Heart right ventricle (tissue), 16 donors: ENCODE measurements at regions not wholly inside any gene's neighbourhood (a gene's known extent, or its start where the extent isn't known, plus 50 kb on each side); places are given as distances from the start of the nearest gene placed in this dataset.

Experiments
- ATAC-seq, 8 donors: fragments of 200-7000 bp; cut with Tn5 transposase; one replicate each; pipeline ENCODE4 v1.9.1; 2020; ENCODE audit warnings: mild to moderate bottlenecking in 8 of 8, moderate library complexity in 8 of 8, moderate number of reproducible peaks in 1 of 8
- DNase-seq, 2 donors: peaks; one replicate each; pipeline ENCODE4 v3.0.0-alpha.2; 2020
- H3K27ac ChIP-seq, 10 donors: fragments of 200-600 bp; sonication (generic) in 2 of 10; one replicate each; pipeline versions ENCODE4 v1.5.0 to v1.8.0; 2020 to 2022; ENCODE audit warnings: mild to moderate bottlenecking in 3 of 10
- H3K27me3 ChIP-seq, 7 donors: fragments of 200-600 bp; one replicate each; pipeline ENCODE4 v1.8.0; 2021 to 2022; ENCODE audit warnings: mild to moderate bottlenecking in 2 of 7
- H3K36me3 ChIP-seq, 9 donors: fragments of 200-600 bp; sonication (generic) in 1 of 9; one replicate each; pipeline versions ENCODE4 v1.5.0 to v1.8.0; 2020 to 2022; ENCODE audit warnings: mild to moderate bottlenecking in 2 of 9
- H3K4me1 ChIP-seq, 9 donors: fragments of 200-600 bp; sonication (generic) in 1 of 9; one replicate each; pipeline versions ENCODE4 v1.5.0 to v1.8.0; 2020 to 2022; ENCODE audit warnings: mild to moderate bottlenecking in 4 of 9
- H3K4me3 ChIP-seq, 10 donors: fragments of 200-600 bp; sonication (generic) in 2 of 10; one replicate each; pipeline versions ENCODE4 v1.5.0 to v1.8.0; 2020 to 2022; ENCODE audit warnings: mild to moderate bottlenecking in 7 of 10, moderate library complexity in 2 of 10
- H3K9me3 ChIP-seq, 11 donors: fragments of 200-600 bp in 10 of 11; sonication (generic) in 2 of 11; one replicate each; pipeline versions ENCODE4 v1.5.0 to v1.8.0; 2013 to 2022; ENCODE audit warnings: mild to moderate bottlenecking in 2 of 11, control low read depth in 1 of 11, moderate library complexity in 1 of 11
- WGBS, 2 donors: extraction: QIAGEN DNeasy Blood & Tissue Kit; methylation state at CpG; one replicate each; pipeline ENCODE4 v1.1.7; 2013; ENCODE audit warnings: inconsistent platforms in 1 of 2; 5-methylcytosine and 5-hydroxymethylcytosine counted together
- intact Hi-C, 10 donors: fragments of 100-400 bp; cut with DNase I; formaldehyde crosslinking; loops; one replicate each; pipeline versions ENCODE4 v1.11.1 to v1.14.2; 2022
- TF ChIP-seq, protein P1 (sequence below), 9 donors: fragments of 200-600 bp; sonication (generic) in 2 of 9; IDR thresholded peaks; one replicate each; pipeline versions ENCODE4 v1.5.0 to v1.8.0; 2021 to 2022; ENCODE audit warnings: antibody characterized with exemption in 9 of 9, mild to moderate bottlenecking in 5 of 9, moderate library complexity in 1 of 9
- donor health status: Arrhythmogenic right ventricular cardiomyopathy.
- donor health status: ischemic (EF 13 %, LVEDD 7.1; RV severe dilation, severe dysfunction).
- donor health status: healthy with polysubstance abuse.
- donor health status: DM: no; HTN: yes; CAD: no.
- donor health status: DM: no; HTN: no; CAD: no.
- donor health status: ischemic (EF 25% LVEDD 6.9; RV normal size, moderate dysfunction).
- donor health status: ischemic (EF 25% LVEDD 5.7; RV mildly dilated, moderate dysfunction).
- donor health status: healthy.
- donor health status: DM: yes; HTN: yes; CAD: no.
- donor health status: Ischemic cardiomyopathy.
- donor health status: ischemic (EF 35%, LVEDD 5.7; RV mildly dilated, moderate dysfunction).
- donor health status: nonischemic (EF 11% LVEDD 7.7; RV severe dilation, severe dysfunction).
- donor health status: DM: yes; HTN: yes; CAD: no.
- donor health status: PGD.
- donor health status: ischemic (EF 29% LVEDD 5.4; RV normal size, mild dysfunction).
- donor health status: nonischemic (EF 23%, LVEDD 6.1; RV moderate dilation, normal function).

DNA sequence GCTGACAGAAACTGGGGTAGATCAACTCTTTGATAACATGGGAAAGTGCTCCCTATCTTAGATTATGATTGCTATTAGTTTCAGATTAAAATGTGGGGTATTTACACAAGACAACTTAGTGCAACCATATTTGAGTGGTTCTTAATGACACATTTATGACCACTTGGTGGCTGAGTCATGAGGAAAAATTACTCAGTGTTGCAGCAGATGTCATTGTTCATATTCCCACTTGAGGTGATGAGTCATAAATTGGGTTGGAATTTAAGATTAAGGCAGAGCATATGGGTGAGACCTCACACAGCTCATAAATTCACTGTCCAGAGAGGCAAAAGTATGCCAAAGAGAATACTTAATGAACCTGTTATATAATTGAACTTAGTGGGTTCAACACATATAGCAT is 408.3 kb downstream of the DMRT2 start:
- DNase-seq (no peak), ATAC-seq (peak in 1 of 8 donors; percentile 76)
- Histone ChIP-seq H3K4me1 (no peaks in the 10 kb centered on the region), H3K27me3 (no peaks in the 10 kb centered on the region), H3K4me3 (no peak overlapping the region), H3K9me3 (no peaks in the 10 kb centered on the region), H3K27ac (no peak overlapping the region), H3K36me3 (no peaks in the 10 kb centered on the region)
- TF ChIP-seq, protein P1, sequence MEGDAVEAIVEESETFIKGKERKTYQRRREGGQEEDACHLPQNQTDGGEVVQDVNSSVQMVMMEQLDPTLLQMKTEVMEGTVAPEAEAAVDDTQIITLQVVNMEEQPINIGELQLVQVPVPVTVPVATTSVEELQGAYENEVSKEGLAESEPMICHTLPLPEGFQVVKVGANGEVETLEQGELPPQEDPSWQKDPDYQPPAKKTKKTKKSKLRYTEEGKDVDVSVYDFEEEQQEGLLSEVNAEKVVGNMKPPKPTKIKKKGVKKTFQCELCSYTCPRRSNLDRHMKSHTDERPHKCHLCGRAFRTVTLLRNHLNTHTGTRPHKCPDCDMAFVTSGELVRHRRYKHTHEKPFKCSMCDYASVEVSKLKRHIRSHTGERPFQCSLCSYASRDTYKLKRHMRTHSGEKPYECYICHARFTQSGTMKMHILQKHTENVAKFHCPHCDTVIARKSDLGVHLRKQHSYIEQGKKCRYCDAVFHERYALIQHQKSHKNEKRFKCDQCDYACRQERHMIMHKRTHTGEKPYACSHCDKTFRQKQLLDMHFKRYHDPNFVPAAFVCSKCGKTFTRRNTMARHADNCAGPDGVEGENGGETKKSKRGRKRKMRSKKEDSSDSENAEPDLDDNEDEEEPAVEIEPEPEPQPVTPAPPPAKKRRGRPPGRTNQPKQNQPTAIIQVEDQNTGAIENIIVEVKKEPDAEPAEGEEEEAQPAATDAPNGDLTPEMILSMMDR (IDR thresholded peaks at IDR 0.05): no peak
- intact Hi-C loops: no loop called here

DNA sequence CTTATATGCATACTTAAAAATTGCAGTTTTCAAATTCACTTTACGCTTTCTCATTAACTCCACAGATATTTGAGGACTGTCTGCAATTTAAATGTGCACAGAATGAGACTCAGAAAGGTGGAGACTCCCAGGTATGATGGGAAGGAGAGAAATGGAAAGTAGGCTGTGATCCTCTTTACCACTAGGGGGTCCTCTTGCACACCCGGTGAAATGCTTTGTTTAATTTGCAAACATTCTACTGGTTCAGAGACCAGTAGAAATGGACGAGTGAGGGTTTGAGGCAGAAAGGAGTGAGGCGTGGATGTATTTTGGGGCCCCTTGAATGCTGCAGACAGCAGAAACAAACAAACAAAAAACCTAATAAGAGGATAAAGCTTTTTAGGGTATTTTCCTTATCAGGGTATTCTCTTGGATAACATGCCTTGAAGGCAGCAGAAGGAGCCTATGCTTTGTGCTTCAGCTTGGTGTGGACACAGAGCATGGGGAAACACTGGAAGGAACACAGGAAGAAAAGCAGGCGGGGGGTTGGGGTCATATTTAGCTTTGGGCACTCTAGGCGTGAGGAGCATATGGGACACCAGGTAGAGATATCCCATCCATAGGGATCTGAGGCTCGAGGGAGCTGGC is 410.1 kb downstream of the DMRT2 start:
- 51 to 52% methylated on average over 7 of the region's 7 CpGs for WGBS, 2 donors
- H3K9me3 ChIP-seq: no peaks in the 10 kb centered on the region
- H3K4me1 ChIP-seq: no peaks in the 10 kb centered on the region
- H3K27me3 ChIP-seq: no peaks in the 10 kb centered on the region
- no peak overlapping the region for H3K27ac ChIP-seq
- intact Hi-C loops: no loop called here
- ATAC-seq: no peak
- TF ChIP-seq, protein P1 (IDR thresholded peaks at IDR 0.05): peak in 7 of 9 donors; percentile 26 to 46 (median 36)
- no peak for DNase-seq
- H3K4me3 ChIP-seq: no peak overlapping the region
- no peaks in the 10 kb centered on the region for H3K36me3 ChIP-seq

DNA sequence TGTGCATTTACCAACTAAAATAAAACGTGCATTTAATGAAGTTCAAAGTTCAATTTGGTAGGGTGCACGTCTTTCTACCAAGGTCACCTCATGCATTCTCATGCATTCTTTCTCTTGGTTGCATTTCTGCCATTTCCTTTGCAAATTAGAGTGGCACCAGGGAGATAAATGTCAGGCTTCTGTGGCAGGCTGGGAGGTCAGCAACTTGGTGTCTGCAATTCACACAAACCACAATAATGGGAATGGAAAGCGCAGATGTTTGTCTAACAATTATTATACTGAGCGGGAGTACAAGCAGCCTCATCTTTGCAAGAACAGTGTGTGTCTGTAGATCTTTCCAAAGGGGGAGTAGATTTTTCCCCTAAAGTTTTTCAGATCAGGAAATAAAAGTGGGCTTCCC is 411.7 kb downstream of the DMRT2 start:
- no peak overlapping the region for H3K4me3 ChIP-seq
- no peaks in the 10 kb centered on the region for H3K4me1 ChIP-seq
- no peaks in the 10 kb centered on the region for H3K9me3 ChIP-seq
- TF ChIP-seq, protein P1 (IDR thresholded peaks at IDR 0.05): no peak
- 75 to 85% methylated on average over 4 of the region's 4 CpGs for WGBS, 2 donors
- no peaks in the 10 kb centered on the region for H3K36me3 ChIP-seq
- intact Hi-C loops: no loop called here
- DNase-seq: no peak
- no peak overlapping the region for H3K27ac ChIP-seq
- no peaks in the 10 kb centered on the region for H3K27me3 ChIP-seq
- ATAC-seq: no peak

DNA sequence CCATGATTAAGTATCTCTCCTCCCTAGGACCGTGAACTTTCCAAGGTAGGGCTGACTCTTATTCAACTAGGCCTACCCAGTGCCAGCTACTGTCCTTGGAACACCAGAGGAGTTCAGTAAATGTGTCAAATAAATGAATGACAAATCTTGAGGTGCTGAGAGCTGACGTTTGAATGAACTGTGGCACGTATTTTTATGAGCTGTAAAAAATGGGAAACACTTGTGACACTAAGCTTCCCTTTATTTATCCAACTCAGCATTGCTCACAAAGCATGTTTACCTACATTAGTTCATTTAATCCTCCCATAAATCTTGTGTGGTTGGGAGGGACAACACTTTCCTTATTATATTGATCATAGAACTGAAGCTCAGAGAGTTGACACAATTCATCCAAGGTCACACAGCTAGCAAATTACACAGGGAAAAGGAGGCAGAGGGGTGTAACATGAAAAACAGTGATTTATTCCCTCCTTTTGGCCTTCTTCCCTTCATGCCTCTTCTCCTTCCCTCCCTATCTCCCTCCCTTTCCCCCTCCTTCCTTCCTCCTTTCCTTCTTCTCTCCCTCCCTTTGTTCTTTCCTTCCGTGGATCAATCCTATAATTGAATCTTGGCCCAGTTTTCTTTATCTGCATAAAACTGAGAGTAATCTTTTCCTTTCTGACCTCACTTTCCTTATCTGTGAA is 412.6 kb downstream of the DMRT2 start:
- H3K9me3 ChIP-seq: no peaks in the 10 kb centered on the region
- no peaks in the 10 kb centered on the region for H3K27me3 ChIP-seq
- no peak for ATAC-seq
- H3K27ac ChIP-seq: no peak overlapping the region
- 62 to 64% methylated on average over 4 of the region's 4 CpGs for WGBS, 2 donors
- DNase-seq: no peak
- intact Hi-C loops: no loop called here
- TF ChIP-seq, protein P1 (IDR thresholded peaks at IDR 0.05): no peak
- no peaks in the 10 kb centered on the region for H3K4me1 ChIP-seq
- H3K36me3 ChIP-seq: no peaks in the 10 kb centered on the region
- no peak overlapping the region for H3K4me3 ChIP-seq
